Activated CD4-positive, alpha-beta memory T cell treated with anti-CD3 and anti-CD28 coated beads for 36 hours (primary cell): ENCODE measurements at regions not wholly inside any gene's neighbourhood (a gene's known extent, or its start where the extent isn't known, plus 50 kb on each side); places are given as distances from the start of the nearest gene placed in this dataset.

Experiments
- CTCF ChIA-PET: fragments of 350-600 bp; sonication (Branson Sonifier 250); formaldehyde crosslinking; loops from one replicate; lab custom pipeline; 2021; ENCODE audit warnings: antibody characterized with exemption, inconsistent platforms; lab: Charles Lee
- POLR2A ChIA-PET: fragments of 350-600 bp; sonication (Branson Sonifier 250); formaldehyde crosslinking; loops from one replicate; lab custom pipeline; 2021; ENCODE audit warnings: antibody characterized with exemption; lab: Charles Lee
- DNase-seq: peaks from one replicate; pipeline ENCODE4 v3.0.0-alpha.2; 2020
- H3K27ac Mint-ChIP-seq: one replicate; pipeline ENCODE4 v1.8.0; 2021; ENCODE audit warnings: mixed read lengths
- H3K27me3 Mint-ChIP-seq: one replicate; pipeline ENCODE4 v1.8.0; 2021; ENCODE audit warnings: mixed read lengths
- H3K36me3 Mint-ChIP-seq: one replicate; pipeline ENCODE4 v1.8.0; 2021; ENCODE audit warnings: mixed read lengths
- H3K4me1 Mint-ChIP-seq: one replicate; pipeline ENCODE4 v1.8.0; 2021; ENCODE audit warnings: low read depth, mixed read lengths
- H3K4me3 Mint-ChIP-seq: one replicate; pipeline ENCODE4 v1.8.0; 2021; ENCODE audit warnings: mild to moderate bottlenecking, mixed read lengths
- H3K9me3 Mint-ChIP-seq: one replicate; pipeline ENCODE4 v1.8.0; 2021; ENCODE audit warnings: mixed read lengths
- intact Hi-C: fragments of 100-400 bp; cut with micrococcal nuclease; formaldehyde crosslinking; loops from one replicate; pipeline ENCODE4 v1.15.1; 2023

GRCh38 chr1:17966341-17966740 is 141.3 kb upstream of the IGSF21 start:
- no peaks in the 10 kb centered on the region for H3K36me3 Mint-ChIP-seq
- peaks cover 8% of the 10 kb centered on the region for H3K27me3 Mint-ChIP-seq
- intact Hi-C loops, result no loop called here
- ChIA-PET POLR2A (no interaction called here), CTCF (no interaction called here)
- no peak for DNase-seq
- H3K9me3 Mint-ChIP-seq, result no peaks in the 10 kb centered on the region
- no peak overlapping the region for H3K4me3 Mint-ChIP-seq
- H3K4me1 Mint-ChIP-seq, result no peaks in the 10 kb centered on the region
- H3K27ac Mint-ChIP-seq, result no peak overlapping the region

GRCh38 chr1:17967623-17968255 is 139.9 kb upstream of the IGSF21 start:
- Mint-ChIP-seq H3K9me3 (no peaks in the 10 kb centered on the region), H3K4me3 (no peak overlapping the region), H3K4me1 (no peaks in the 10 kb centered on the region), H3K27me3 (peaks cover 3% of the 10 kb centered on the region), H3K36me3 (no peaks in the 10 kb centered on the region), H3K27ac (no peak overlapping the region)
- no peak for DNase-seq
- intact Hi-C loops, result no loop called here
- POLR2A ChIA-PET, result no interaction called here
- CTCF ChIA-PET, result no interaction called here

GRCh38 chr1:17970757-17971156 is 136.8 kb upstream of the IGSF21 start:
- H3K36me3 Mint-ChIP-seq, result no peaks in the 10 kb centered on the region
- no peaks in the 10 kb centered on the region for H3K9me3 Mint-ChIP-seq
- H3K4me3 Mint-ChIP-seq, result no peak overlapping the region
- peaks cover 9% of the 10 kb centered on the region for H3K27me3 Mint-ChIP-seq
- intact Hi-C loops, result no loop called here
- no peak for DNase-seq
- H3K4me1 Mint-ChIP-seq, result no peaks in the 10 kb centered on the region
- no peak overlapping the region for H3K27ac Mint-ChIP-seq
- POLR2A ChIA-PET, result no interaction called here
- CTCF ChIA-PET, result no interaction called here

DNA sequence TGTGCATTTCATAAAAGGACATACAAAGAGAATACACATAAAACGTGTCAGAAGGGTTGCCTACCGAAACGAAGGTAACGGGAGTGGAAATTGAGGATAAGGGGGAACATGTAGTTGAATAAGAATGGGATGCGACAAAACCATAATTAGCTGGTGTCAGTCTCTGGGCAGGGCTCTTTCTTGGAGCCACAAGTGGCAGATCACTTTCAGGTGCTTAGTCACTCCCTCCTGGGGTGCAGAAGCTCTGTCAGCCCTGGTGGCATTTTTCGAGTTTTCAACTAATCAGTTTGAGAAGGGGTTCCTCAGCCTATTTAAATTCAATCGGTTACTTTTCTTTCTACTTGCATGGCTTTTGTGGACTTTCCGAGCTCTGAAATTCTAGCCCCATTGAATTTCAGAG is 133.9 kb upstream of the IGSF21 start:
- no peak overlapping the region for H3K27ac Mint-ChIP-seq
- ChIA-PET POLR2A (no interaction called here), CTCF (interaction anchor here (0.8 kb wide), 1 partner anchor 11 kb away, joined by 3 read pairs; no protein-coding TSS in a partner anchor)
- no peak overlapping the region for H3K4me3 Mint-ChIP-seq
- H3K36me3 Mint-ChIP-seq, result no peaks in the 10 kb centered on the region
- no peaks in the 10 kb centered on the region for H3K9me3 Mint-ChIP-seq
- H3K4me1 Mint-ChIP-seq, result no peaks in the 10 kb centered on the region
- no peak for DNase-seq
- intact Hi-C loops, result no loop called here
- H3K27me3 Mint-ChIP-seq, result peaks cover 7% of the 10 kb centered on the region

DNA sequence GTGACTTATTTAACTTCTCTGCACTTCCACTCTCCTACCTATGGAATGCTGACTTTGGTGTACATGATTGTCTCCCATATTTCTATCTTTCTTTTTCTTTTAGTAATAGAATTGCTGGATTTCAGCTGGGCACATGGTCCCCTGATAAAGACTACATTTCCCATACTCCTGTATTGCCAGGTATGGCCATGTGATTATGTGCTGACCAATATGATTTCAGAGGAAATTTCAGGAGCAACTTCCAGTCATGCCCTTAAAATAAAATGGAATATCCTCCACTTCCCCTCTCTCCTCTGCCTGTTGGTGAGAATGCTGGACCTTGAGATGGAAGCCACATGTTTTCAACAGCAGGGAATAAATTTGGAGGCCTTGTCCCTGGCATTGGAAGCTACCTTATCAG is 130.7 kb upstream of the IGSF21 start:
- Mint-ChIP-seq H3K9me3 (no peaks in the 10 kb centered on the region), H3K27ac (no peak overlapping the region), H3K4me1 (no peaks in the 10 kb centered on the region), H3K27me3 (peaks cover 9% of the 10 kb centered on the region), H3K4me3 (no peak overlapping the region), H3K36me3 (no peaks in the 10 kb centered on the region)
- ChIA-PET POLR2A (no interaction called here), CTCF (no interaction called here)
- intact Hi-C loops, result no loop called here
- DNase-seq, result no peak

DNA sequence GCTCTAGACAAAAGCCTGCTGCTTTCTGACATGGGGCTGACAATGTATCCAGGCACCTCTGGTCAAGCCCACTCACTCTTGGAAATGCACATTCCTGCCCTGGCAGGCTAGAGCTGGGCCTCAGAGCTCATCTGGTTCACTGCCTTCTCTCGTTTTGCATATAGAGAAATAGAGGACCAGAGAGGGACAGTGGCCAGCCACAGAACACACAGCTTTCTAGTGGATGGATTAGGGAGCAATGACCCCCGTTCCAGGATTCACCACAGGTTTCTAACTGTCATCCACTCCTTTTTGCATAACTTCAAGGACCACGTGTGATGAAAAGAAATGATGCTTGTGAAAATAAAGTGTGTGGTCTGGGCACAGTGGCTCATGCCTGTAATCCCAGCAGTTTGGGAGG is 129.6 kb upstream of the IGSF21 start:
- no peak for DNase-seq
- Mint-ChIP-seq H3K36me3 (no peaks in the 10 kb centered on the region), H3K4me1 (no peaks in the 10 kb centered on the region), H3K27ac (no peak overlapping the region), H3K9me3 (no peaks in the 10 kb centered on the region), H3K4me3 (no peak overlapping the region), H3K27me3 (peaks cover 9% of the 10 kb centered on the region)
- ChIA-PET CTCF (no interaction called here), POLR2A (no interaction called here)
- intact Hi-C loops, result no loop called here

- Mint-ChIP-seq H3K9me3 (no peaks in the 10 kb centered on the region), H3K27me3 (peaks cover 3% of the 10 kb centered on the region), H3K36me3 (no peaks in the 10 kb centered on the region), H3K4me1 (no peaks in the 10 kb centered on the region), H3K4me3 (no peak overlapping the region), H3K27ac (no peak overlapping the region)
- no peak for DNase-seq
- CTCF ChIA-PET, result no interaction called here
- POLR2A ChIA-PET, result no interaction called here
- intact Hi-C loops, result no loop called here
These were observed 127.8 kb upstream of the IGSF21 start for GRCh38 chr1:17979815-17980214.

GRCh38 chr1:17982197-17982596 is 125.4 kb upstream of the IGSF21 start:
- Mint-ChIP-seq H3K4me1 (no peaks in the 10 kb centered on the region), H3K9me3 (peaks cover 3% of the 10 kb centered on the region), H3K27ac (no peak overlapping the region), H3K36me3 (no peaks in the 10 kb centered on the region), H3K27me3 (peaks cover 2% of the 10 kb centered on the region), H3K4me3 (no peak overlapping the region)
- intact Hi-C loops, result no loop called here
- no peak for DNase-seq
- POLR2A ChIA-PET, result no interaction called here
- CTCF ChIA-PET, result no interaction called here

DNA sequence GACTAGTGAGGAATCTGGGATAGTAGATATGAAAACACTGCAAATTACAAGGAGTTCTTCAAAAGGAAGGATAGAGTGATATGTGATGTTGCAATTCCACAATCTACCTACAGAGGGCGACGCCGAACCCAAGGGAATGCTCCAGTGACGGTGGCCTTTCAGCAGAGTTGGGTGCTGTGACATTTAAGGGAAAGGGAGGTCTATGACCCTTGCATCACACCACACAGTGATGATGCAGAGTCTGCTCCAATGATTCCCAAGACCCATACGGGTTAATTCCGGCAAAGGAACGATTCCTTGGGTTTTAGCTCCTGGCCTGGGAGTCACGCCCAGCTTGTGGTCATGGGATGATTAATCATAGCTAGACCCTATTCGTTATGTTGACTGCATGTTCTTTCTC is 123.0 kb upstream of the IGSF21 start:
- H3K36me3 Mint-ChIP-seq, result no peaks in the 10 kb centered on the region
- peaks cover 2% of the 10 kb centered on the region for H3K27me3 Mint-ChIP-seq
- peaks cover 3% of the 10 kb centered on the region for H3K9me3 Mint-ChIP-seq
- peak; percentile 23 for DNase-seq
- no peak overlapping the region for H3K27ac Mint-ChIP-seq
- intact Hi-C loops, result loop anchor here (1.0 kb wide), 1 partner anchor 116 kb away; no protein-coding TSS in a partner anchor
- POLR2A ChIA-PET, result no interaction called here
- H3K4me3 Mint-ChIP-seq, result no peak overlapping the region
- CTCF ChIA-PET, result interaction anchor here (0.7 to 1.7 kb wide), 5 partner anchors 10 to 116 kb away, joined by 3 to 11 read pairs (median 3); no protein-coding TSS in a partner anchor
- no peaks in the 10 kb centered on the region for H3K4me1 Mint-ChIP-seq

DNA sequence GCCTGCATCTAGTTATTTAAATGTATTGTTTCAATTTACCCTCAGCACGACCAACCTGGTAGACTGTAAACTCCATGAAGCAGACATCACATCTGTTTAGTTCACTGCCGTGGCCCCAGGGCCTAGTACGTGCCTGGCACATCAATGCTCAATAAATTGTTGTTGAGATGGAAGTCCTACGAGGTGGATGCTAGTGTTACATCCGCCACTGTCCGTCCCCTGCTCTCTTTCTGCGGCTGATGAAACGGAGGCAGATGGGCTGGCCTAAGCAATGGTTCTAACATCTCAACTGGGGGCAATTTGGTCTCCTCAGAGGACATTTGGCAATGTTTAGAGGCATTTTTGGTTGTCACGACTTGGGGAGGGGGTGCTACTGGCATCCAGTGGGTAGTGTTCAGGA is 121.4 kb upstream of the IGSF21 start:
- Mint-ChIP-seq H3K4me3 (no peak overlapping the region), H3K27me3 (no peaks in the 10 kb centered on the region), H3K36me3 (no peaks in the 10 kb centered on the region), H3K9me3 (peaks cover 3% of the 10 kb centered on the region), H3K4me1 (no peaks in the 10 kb centered on the region), H3K27ac (no peak overlapping the region)
- ChIA-PET POLR2A (no interaction called here), CTCF (no interaction called here)
- intact Hi-C loops, result no loop called here
- no peak for DNase-seq

GRCh38 chr1:17990401-17990800 is 117.2 kb upstream of the IGSF21 start:
- ChIA-PET CTCF (no interaction called here), POLR2A (no interaction called here)
- H3K27me3 Mint-ChIP-seq, result no peaks in the 10 kb centered on the region
- intact Hi-C loops, result no loop called here
- no peak overlapping the region for H3K27ac Mint-ChIP-seq
- H3K9me3 Mint-ChIP-seq, result peaks cover 3% of the 10 kb centered on the region
- no peaks in the 10 kb centered on the region for H3K4me1 Mint-ChIP-seq
- DNase-seq, result no peak
- H3K36me3 Mint-ChIP-seq, result no peaks in the 10 kb centered on the region
- H3K4me3 Mint-ChIP-seq, result no peak overlapping the region

- CTCF ChIA-PET, result no interaction called here
These were observed 115.6 kb upstream of the IGSF21 start for GRCh38 chr1:17991996-17992395.

DNA sequence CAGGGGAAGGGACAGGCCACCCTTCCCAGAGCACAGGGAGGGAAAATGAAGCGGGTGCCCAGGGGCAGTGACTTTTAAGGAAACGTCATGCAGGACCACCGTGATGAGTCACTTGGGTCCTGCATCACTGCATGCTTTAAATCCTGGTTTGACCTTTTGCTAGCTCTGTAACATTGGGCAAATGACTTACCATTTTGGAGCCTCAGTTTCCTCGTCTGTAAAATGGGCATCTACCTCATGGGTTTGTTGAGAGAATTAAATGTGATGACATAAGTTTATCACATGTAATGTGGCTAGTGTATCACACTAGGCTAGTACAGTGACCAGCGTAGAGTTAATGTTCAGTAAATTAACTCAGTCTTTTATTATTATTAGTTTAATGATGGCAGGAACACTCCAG is 114.8 kb upstream of the IGSF21 start:
- H3K9me3 Mint-ChIP-seq, result no peaks in the 10 kb centered on the region
- no peaks in the 10 kb centered on the region for H3K4me1 Mint-ChIP-seq
- no peak overlapping the region for H3K27ac Mint-ChIP-seq
- H3K36me3 Mint-ChIP-seq, result no peaks in the 10 kb centered on the region
- POLR2A ChIA-PET, result no interaction called here
- peaks cover 3% of the 10 kb centered on the region for H3K27me3 Mint-ChIP-seq
- DNase-seq, result no peak
- no peak overlapping the region for H3K4me3 Mint-ChIP-seq
- intact Hi-C loops, result no loop called here
- CTCF ChIA-PET, result no interaction called here

More at GRCh38 chr1:17991996-17992395, 115.6 kb upstream of the IGSF21 start:
- intact Hi-C loops, result no loop called here
- no peak for DNase-seq
- Mint-ChIP-seq H3K9me3 (peaks cover under 1% of the 10 kb centered on the region), H3K4me1 (no peaks in the 10 kb centered on the region), H3K27ac (no peak overlapping the region), H3K27me3 (peaks cover 3% of the 10 kb centered on the region), H3K36me3 (no peaks in the 10 kb centered on the region), H3K4me3 (no peak overlapping the region)
- POLR2A ChIA-PET, result no interaction called here
